ENCODE measurements at regions not wholly inside any gene's neighbourhood (a gene's known extent, or its start where the extent isn't known, plus 50 kb on each side); places are given as distances from the start of the nearest gene placed in this dataset.

DNA sequence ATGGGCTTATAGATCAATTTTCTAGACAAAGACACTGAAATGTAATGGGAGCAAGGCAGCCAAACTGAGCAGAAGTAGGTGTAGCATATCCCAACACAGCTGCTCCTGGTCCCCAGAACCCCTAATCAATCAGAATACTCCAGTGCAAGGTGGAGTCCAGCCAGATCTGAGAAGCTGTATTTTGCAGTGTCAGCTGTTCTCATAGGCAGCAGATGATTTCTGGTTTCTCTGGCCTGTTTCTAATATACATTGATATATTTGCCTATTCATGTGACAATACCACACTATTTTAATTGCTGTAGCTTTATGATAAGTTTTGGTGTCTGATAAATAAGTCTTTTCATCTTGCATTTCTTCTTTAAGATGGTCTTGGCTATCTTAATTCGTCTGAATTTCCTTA is 117.4 kb upstream of the STARD3NL start:
- no peak for TF ChIP-seq POLR2A (IDR thresholded peaks at IDR 0.05)
- TF ChIP-seq EP300 (IDR thresholded peaks at IDR 0.05), result no peak
- TF ChIP-seq, protein P1, sequence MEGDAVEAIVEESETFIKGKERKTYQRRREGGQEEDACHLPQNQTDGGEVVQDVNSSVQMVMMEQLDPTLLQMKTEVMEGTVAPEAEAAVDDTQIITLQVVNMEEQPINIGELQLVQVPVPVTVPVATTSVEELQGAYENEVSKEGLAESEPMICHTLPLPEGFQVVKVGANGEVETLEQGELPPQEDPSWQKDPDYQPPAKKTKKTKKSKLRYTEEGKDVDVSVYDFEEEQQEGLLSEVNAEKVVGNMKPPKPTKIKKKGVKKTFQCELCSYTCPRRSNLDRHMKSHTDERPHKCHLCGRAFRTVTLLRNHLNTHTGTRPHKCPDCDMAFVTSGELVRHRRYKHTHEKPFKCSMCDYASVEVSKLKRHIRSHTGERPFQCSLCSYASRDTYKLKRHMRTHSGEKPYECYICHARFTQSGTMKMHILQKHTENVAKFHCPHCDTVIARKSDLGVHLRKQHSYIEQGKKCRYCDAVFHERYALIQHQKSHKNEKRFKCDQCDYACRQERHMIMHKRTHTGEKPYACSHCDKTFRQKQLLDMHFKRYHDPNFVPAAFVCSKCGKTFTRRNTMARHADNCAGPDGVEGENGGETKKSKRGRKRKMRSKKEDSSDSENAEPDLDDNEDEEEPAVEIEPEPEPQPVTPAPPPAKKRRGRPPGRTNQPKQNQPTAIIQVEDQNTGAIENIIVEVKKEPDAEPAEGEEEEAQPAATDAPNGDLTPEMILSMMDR (IDR thresholded peaks at IDR 0.05), result no peak
- WGBS, 2 donors, result 87 to 97% methylated on average over 1 of the region's 1 CpG
- Histone ChIP-seq H3K4me1 (no peaks in the 10 kb centered on the region), H3K27me3 (no peaks in the 10 kb centered on the region), H3K36me3 (no peaks in the 10 kb centered on the region), H3K4me3 (no peak overlapping the region), H3K27ac (no peak overlapping the region), H3K9me3 (no peaks in the 10 kb centered on the region)
- DNase-seq (ENCODE audit: low spot score in 2 of 2), result no peak

DNA sequence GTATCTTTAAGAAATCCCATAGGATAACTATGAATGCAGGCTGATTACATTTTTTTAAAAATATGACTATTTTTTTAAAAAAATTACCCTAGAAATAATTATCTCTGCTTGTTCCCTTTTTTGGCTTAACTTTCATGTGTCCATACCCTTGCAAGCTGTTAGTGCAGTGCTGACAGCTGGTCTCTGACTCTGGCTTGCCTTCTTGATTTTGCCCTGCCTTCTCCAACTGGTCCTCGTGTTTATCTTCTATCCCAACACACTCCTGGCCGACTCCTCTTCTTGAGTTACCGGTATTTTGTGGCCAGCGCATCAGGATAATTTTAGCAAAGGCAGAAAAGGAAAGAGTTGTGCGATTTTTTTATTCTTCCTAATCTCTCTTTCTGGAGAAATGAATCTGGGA is 111.7 kb upstream of the STARD3NL start:
- H3K4me1 ChIP-seq, result no peaks in the 10 kb centered on the region
- no peaks in the 10 kb centered on the region for H3K9me3 ChIP-seq
- DNase-seq (ENCODE audit: low spot score in 2 of 2), result no peak
- no peaks in the 10 kb centered on the region for H3K36me3 ChIP-seq
- WGBS, 2 donors, result 77 to 93% methylated on average over 5 of the region's 5 CpGs
- H3K4me3 ChIP-seq, result no peak overlapping the region
- no peak for TF ChIP-seq POLR2A (IDR thresholded peaks at IDR 0.05)
- TF ChIP-seq, protein P1 (IDR thresholded peaks at IDR 0.05), result no peak
- H3K27ac ChIP-seq, result no peak overlapping the region
- no peaks in the 10 kb centered on the region for H3K27me3 ChIP-seq

DNA sequence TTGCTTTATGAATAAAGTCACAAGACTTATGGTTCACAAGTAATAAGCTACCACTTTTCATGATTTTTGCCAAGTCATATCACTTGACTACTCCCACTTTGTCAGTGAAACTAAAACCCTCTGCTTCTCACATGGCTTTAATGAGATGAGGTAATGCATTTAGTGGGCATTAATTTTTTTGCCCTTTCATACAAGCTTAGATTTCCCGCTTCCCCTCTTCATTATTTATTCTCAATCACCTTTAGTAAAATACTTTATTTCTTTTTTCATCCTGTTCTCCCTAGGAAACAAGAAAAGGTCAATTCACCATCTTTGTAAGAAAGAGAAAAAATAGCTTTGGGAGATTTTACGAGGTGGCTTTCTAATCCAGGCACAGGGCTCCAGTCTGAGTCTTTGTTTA is 109.6 kb upstream of the STARD3NL start:
- no peaks in the 10 kb centered on the region for H3K27me3 ChIP-seq
- no peak overlapping the region for H3K4me3 ChIP-seq
- H3K4me1 ChIP-seq, result no peaks in the 10 kb centered on the region
- H3K9me3 ChIP-seq, result no peaks in the 10 kb centered on the region
- DNase-seq (ENCODE audit: low spot score in 2 of 2), result no peak
- H3K27ac ChIP-seq, result no peak overlapping the region
- no peaks in the 10 kb centered on the region for H3K36me3 ChIP-seq
- 74 to 83% methylated on average over 2 of the region's 2 CpGs for WGBS, 2 donors
- TF ChIP-seq EP300 (IDR thresholded peaks at IDR 0.05), result no peak
- no peak for TF ChIP-seq POLR2A (IDR thresholded peaks at IDR 0.05)
- TF ChIP-seq, protein P1 (IDR thresholded peaks at IDR 0.05), result no peak

DNA sequence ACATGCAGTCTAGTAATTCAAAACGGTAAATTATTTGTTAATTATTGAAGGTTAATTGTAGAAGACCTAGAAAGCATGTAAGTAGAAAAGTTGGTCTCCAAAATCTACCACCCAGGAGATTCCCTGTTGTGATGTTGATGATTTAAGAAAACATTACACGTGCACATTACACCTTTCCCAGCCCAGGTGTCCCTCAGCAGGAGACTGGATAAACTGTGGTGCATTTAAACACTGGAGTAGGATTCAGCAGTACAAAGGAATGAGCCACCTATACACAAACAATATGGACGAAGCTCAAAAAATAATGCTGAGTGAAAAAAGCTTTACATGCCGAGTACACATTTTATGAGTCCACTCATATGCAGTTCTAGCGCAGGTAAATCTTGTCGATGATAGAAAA is 109.0 kb upstream of the STARD3NL start:
- TF ChIP-seq EP300 (IDR thresholded peaks at IDR 0.05), result no peak
- TF ChIP-seq POLR2A (IDR thresholded peaks at IDR 0.05), result no peak
- TF ChIP-seq, protein P1 (IDR thresholded peaks at IDR 0.05), result no peak
- Histone ChIP-seq H3K4me3 (no peak overlapping the region), H3K27ac (no peak overlapping the region), H3K9me3 (no peaks in the 10 kb centered on the region), H3K27me3 (no peaks in the 10 kb centered on the region), H3K4me1 (no peaks in the 10 kb centered on the region), H3K36me3 (no peaks in the 10 kb centered on the region)
- 86 to 89% methylated on average over 6 of the region's 6 CpGs for WGBS, 2 donors
- DNase-seq (ENCODE audit: low spot score in 2 of 2), result no peak

DNA sequence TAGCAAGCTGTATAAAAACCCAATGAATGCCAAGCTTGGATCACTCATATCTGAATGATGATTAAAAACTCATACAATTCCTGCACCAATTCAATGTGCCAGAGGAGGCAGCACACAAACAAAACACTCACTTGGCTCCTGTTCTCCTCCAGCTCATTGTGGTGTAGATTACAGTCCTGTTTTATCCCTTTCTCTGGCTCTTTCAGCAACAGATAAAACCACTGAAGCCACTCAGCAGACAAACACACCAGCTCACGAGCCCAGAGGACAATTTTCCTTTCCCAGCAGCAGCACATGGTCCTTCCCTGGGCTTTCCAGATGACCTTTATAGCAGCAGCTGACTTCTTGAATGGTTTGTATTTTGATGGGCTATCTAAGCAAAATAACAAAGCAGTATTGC is 107.3 kb upstream of the STARD3NL start:
- peak in 1 of 2 donors; percentile 11 for DNase-seq (ENCODE audit: low spot score in 2 of 2)
- Histone ChIP-seq H3K36me3 (no peaks in the 10 kb centered on the region), H3K27me3 (no peaks in the 10 kb centered on the region), H3K27ac (no peak overlapping the region), H3K4me1 (no peaks in the 10 kb centered on the region), H3K4me3 (no peak overlapping the region), H3K9me3 (no peaks in the 10 kb centered on the region)
- WGBS, 2 donors, result 11% methylated on average over 1 of the region's 1 CpG
- TF ChIP-seq POLR2A (IDR thresholded peaks at IDR 0.05) (no peak), EP300 (IDR thresholded peaks at IDR 0.05) (no peak)
- TF ChIP-seq, protein P1 (IDR thresholded peaks at IDR 0.05), result peak; percentile 16 to 46 (median 39)

Measured in tibial nerve (tissue), 4 donors.